ENCODE measurements at regions not wholly inside any gene's neighbourhood (a gene's known extent, or its start where the extent isn't known, plus 50 kb on each side); places are given as distances from the start of the nearest gene placed in this dataset.

GRCh38 chr1:96996001-96996400 is 274.4 kb downstream of the PTBP2 start:
- no peak for DNase-seq (ENCODE audit: low read depth in 2 of 2)

DNA sequence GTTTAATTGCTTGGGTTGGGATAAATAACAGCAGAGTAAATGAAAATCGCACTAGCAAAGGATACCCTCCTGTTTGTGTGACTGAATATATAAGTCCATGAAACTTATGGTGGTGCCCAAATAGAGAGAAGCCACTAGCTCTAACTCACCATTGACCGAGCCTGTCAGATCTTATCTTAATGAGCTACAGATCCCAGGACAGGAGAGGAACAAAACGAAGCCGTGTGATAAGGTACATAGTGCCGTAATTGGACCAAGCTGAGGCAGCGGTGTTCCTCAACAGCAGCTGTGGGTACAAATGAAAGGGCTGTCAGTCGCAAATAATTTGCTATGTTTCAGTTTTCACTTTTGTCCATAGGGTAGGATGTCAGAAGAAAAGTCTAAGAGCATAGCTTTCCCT is 276.1 kb downstream of the PTBP2 start:
- DNase-seq (ENCODE audit: low read depth in 2 of 2), result no peak

GRCh38 chr1:96998466-96998865 is 276.9 kb downstream of the PTBP2 start:
- no peak for DNase-seq (ENCODE audit: low read depth in 2 of 2)

GRCh38 chr1:96999191-96999590 is 277.6 kb downstream of the PTBP2 start:
- no peak for DNase-seq (ENCODE audit: low read depth in 2 of 2)

- DNase-seq (ENCODE audit: low read depth in 2 of 2), result no peak
These were observed 282.5 kb downstream of the PTBP2 start for GRCh38 chr1:97004054-97004453.

GRCh38 chr1:97004743-97005142 is 283.2 kb downstream of the PTBP2 start:
- no peak for DNase-seq (ENCODE audit: low read depth in 2 of 2)

DNA sequence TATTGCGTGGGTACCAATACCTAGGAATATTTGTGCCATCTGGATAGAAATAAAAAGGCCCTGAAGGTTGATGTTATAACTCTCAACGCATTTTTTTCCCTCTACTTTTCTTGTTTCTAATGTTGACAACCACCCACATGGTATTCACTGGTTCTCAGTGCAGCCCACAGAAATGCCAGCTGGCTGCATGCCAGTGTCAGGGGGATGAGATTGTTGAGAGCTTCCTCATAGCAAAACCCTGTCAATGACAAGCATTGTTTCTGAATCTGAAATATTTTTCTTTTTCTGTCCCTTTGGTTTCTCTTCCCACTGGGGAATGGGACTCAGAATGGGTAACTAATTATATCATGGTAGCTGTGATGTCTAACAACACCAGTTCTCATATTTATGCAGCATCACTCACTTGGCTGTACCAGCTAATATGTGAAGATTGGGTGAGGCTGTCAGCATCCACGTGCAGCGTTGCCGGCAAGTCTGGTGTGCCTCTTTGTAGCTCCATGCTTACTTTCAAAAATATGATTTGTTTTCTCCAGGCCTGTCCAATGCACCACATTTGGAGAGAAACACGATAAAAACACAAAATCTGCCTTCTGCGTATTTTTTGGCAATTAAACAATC is 284.6 kb downstream of the PTBP2 start:
- no peak for DNase-seq (ENCODE audit: low read depth in 2 of 2)

GRCh38 chr1:97007840-97008604 is 286.4 kb downstream of the PTBP2 start:
- DNase-seq (ENCODE audit: low read depth in 2 of 2), result no peak

DNA sequence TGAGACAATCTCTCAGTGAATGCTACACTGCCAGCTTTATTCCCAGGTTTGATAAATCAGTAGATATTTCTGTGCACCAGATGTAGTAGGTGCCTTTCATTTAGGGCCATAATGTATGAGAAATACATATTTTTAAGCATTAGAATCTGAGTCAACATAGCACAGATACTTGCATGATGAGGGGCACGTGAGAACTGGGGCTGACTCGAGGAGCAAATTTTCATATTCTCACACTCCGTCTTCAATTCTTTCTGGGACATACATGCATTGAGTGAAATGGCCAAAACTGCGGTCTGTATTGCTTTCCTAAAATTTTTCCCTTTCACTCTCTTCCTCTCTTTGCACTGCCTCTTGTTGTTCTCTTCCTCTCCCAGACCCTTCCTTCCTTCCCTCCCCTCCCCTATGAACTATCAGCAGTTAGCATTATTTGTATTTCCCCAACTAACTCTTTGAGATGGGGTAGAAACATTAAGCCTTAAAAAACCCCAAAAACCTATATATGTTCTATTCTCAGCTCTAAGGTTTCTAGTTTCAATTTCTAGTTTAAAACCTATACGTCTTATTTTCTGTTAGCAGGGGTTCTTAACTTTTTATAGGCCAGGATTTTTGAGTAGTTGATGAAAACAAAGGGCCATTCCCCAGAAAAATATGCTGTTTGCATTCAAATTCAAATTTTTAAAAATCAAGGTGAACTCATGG is 289.1 kb downstream of the PTBP2 start:
- no peak for DNase-seq (ENCODE audit: low read depth in 2 of 2)

DNA sequence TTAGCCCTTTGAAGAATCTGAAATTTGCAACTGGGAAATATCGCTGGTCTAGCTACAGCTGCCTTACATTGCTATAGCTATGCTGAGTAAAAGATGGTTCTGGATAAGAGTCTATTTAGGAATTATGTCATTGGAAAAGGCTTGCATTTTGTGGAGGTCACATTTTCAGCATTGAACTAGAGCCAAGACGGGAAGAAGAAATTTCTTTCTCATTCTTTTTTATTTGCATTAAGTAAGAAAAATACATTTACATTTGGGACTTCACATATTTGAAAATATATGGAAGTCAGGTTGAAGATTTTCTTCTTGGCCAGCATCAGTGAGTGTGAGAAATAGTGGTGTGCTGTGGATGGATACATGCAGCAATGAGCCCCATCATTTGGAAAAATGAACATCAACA is 291.6 kb downstream of the PTBP2 start:
- DNase-seq (ENCODE audit: low read depth in 2 of 2), result no peak

DNA sequence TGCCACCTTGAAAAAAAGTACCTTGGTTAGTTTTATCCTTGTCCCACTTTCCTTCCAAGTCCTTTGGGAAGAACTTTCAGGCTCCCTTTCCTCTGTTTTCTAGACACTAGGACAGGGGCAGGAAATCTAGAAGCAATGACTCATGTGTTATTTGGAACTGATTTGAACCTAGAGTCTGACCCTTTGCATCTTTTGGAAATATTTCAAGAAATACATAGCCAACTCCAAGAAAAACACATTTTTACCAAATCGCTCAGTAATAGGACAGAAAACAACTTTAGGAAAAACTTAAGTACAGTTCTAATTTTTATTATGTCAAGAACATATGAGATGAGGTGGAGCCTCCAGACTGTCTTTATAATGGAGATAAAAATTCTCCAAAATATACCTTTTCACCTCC is 292.4 kb downstream of the PTBP2 start:
- no peak for DNase-seq (ENCODE audit: low read depth in 2 of 2)

GRCh38 chr1:97014426-97014825 is 292.8 kb downstream of the PTBP2 start:
- DNase-seq (ENCODE audit: low read depth in 2 of 2), result no peak

DNA sequence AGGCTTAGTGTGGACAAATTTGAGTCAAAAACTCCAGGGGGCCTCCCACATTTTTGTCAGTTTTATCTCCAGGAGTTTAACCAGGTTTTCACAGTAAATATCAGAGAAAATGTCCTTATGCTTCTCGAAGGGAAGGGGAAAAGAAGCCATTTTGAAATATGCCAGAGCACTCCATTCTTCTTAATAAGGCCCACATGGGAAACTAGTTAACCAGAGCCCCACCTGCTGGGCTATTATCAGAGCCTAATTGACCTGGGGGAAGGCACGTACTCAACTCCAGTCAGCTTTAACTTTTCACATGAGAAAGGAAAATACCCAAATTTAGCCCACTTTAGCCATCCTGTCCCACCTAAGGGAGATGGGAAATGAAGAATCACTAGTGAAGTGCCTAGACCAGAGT is 296.3 kb downstream of the PTBP2 start:
- DNase-seq (ENCODE audit: low read depth in 2 of 2), result no peak
